Uterus (tissue), 3 donors: ENCODE measurements at regions not wholly inside any gene's neighbourhood (a gene's known extent, or its start where the extent isn't known, plus 50 kb on each side); places are given as distances from the start of the nearest gene placed in this dataset.

Experiments
- DNase-seq, 2 donors: peaks; one replicate each; pipeline ENCODE4 v3.0.0-alpha.2; 2019 to 2020
- H3K27ac ChIP-seq, 2 donors: fragments of 200-600 bp; sonication (generic); 1 replicate in 1 of 2; 2 replicates in 1 of 2; pipeline ENCODE4 v1.5.1; 2016 to 2018
- H3K27me3 ChIP-seq, 2 donors: fragments of 200-600 bp; sonication (generic); one replicate each; pipeline ENCODE4 v1.5.1; 2018 to 2019; ENCODE audit warnings: control low read depth in 1 of 2
- H3K36me3 ChIP-seq, 2 donors: fragments of 200-600 bp; sonication (generic); one replicate each; pipeline ENCODE4 v1.5.1; 2019; ENCODE audit warnings: control low read depth in 1 of 2
- H3K4me1 ChIP-seq, 2 donors: fragments of 200-600 bp; sonication (generic); one replicate each; pipeline ENCODE4 v1.5.1; 2018 to 2019; ENCODE audit warnings: control low read depth in 1 of 2
- H3K4me3 ChIP-seq, 2 donors: fragments of 200-600 bp; sonication (generic); 1 replicate in 1 of 2; 2 replicates in 1 of 2; pipeline ENCODE4 v1.5.1; 2018 to 2019; ENCODE audit warnings: mild to moderate bottlenecking in 1 of 2
- H3K9me3 ChIP-seq, 2 donors: fragments of 200-600 bp; sonication (generic); one replicate each; pipeline ENCODE4 v1.5.1; 2019; ENCODE audit warnings: control low read depth in 1 of 2
- CTCF ChIP-seq, 4 experiments: fragments of 200-600 bp in 2 of 4; fragments of 450-650 bp in 2 of 4; sonication (generic) in 2 of 4; IDR thresholded peaks; one replicate each; pipeline ENCODE4 v1.5.1; 2016 to 2019; ENCODE audit warnings: antibody characterized with exemption in 4 of 4, mild to moderate bottlenecking in 2 of 4, moderate library complexity in 1 of 4
- POLR2A ChIP-seq, 2 donors: fragments of 450-650 bp; IDR thresholded peaks; one replicate each; pipeline ENCODE4 v1.6.1; 2016; ENCODE audit warnings: antibody characterized with exemption in 2 of 2, mild to moderate bottlenecking in 1 of 2, moderate library complexity in 1 of 2
- intact Hi-C: fragments of 100-400 bp; cut with DNase I; formaldehyde crosslinking; loops from one replicate; pipeline ENCODE4 v1.15.1; 2023; ENCODE audit warnings: low total_unique reads
- donor health status: DM: yes; HTN: yes; CAD: no.

- H3K4me3 ChIP-seq = no peak overlapping the region
- TF ChIP-seq CTCF (IDR thresholded peaks at IDR 0.05) (no peak), POLR2A (IDR thresholded peaks at IDR 0.05) (no peak)
- no peaks in the 10 kb centered on the region for H3K4me1 ChIP-seq
- no peak for DNase-seq
- H3K27ac ChIP-seq = no peak overlapping the region
- intact Hi-C loops = no loop called here
- no peaks in the 10 kb centered on the region for H3K27me3 ChIP-seq
- H3K9me3 ChIP-seq = no peaks in the 10 kb centered on the region
- H3K36me3 ChIP-seq = no peaks in the 10 kb centered on the region
These were observed 328.3 kb downstream of the CBLN4 start for GRCh38 chr20:55677011-55677410.

GRCh38 chr20:55676097-55676496 lies 329.2 kb downstream of the CBLN4 start:
- Histone ChIP-seq H3K27me3 (no peaks in the 10 kb centered on the region), H3K9me3 (no peaks in the 10 kb centered on the region), H3K27ac (no peak overlapping the region), H3K36me3 (no peaks in the 10 kb centered on the region), H3K4me1 (no peaks in the 10 kb centered on the region), H3K4me3 (no peak overlapping the region)
- DNase-seq = no peak
- intact Hi-C loops = no loop called here
- TF ChIP-seq POLR2A (IDR thresholded peaks at IDR 0.05) = no peak
- no peak for TF ChIP-seq CTCF (IDR thresholded peaks at IDR 0.05)

GRCh38 chr20:55668631-55669030 lies 336.7 kb downstream of the CBLN4 start:
- no peak overlapping the region for H3K4me3 ChIP-seq
- H3K27me3 ChIP-seq = no peaks in the 10 kb centered on the region
- no peak for TF ChIP-seq POLR2A (IDR thresholded peaks at IDR 0.05)
- no peak for TF ChIP-seq CTCF (IDR thresholded peaks at IDR 0.05)
- H3K9me3 ChIP-seq = no peaks in the 10 kb centered on the region
- DNase-seq = no peak
- intact Hi-C loops = no loop called here
- H3K27ac ChIP-seq = no peak overlapping the region
- H3K36me3 ChIP-seq = no peaks in the 10 kb centered on the region
- H3K4me1 ChIP-seq = no peaks in the 10 kb centered on the region

GRCh38 chr20:55667955-55668354 lies 337.4 kb downstream of the CBLN4 start:
- H3K4me1 ChIP-seq = no peaks in the 10 kb centered on the region
- DNase-seq = no peak
- no peaks in the 10 kb centered on the region for H3K36me3 ChIP-seq
- no peak for TF ChIP-seq POLR2A (IDR thresholded peaks at IDR 0.05)
- TF ChIP-seq CTCF (IDR thresholded peaks at IDR 0.05) = no peak
- intact Hi-C loops = no loop called here
- no peak overlapping the region for H3K27ac ChIP-seq
- H3K4me3 ChIP-seq = no peak overlapping the region
- H3K27me3 ChIP-seq = no peaks in the 10 kb centered on the region
- H3K9me3 ChIP-seq = no peaks in the 10 kb centered on the region

GRCh38 chr20:55667024-55667423 lies 338.3 kb downstream of the CBLN4 start:
- DNase-seq = no peak
- no peaks in the 10 kb centered on the region for H3K27me3 ChIP-seq
- H3K4me1 ChIP-seq = no peaks in the 10 kb centered on the region
- H3K27ac ChIP-seq = no peak overlapping the region
- H3K4me3 ChIP-seq = no peak overlapping the region
- intact Hi-C loops = no loop called here
- no peak for TF ChIP-seq CTCF (IDR thresholded peaks at IDR 0.05)
- TF ChIP-seq POLR2A (IDR thresholded peaks at IDR 0.05) = no peak
- no peaks in the 10 kb centered on the region for H3K9me3 ChIP-seq
- no peaks in the 10 kb centered on the region for H3K36me3 ChIP-seq
